ENCODE measurements at regions not wholly inside any gene's neighbourhood (a gene's known extent, or its start where the extent isn't known, plus 50 kb on each side); places are given as distances from the start of the nearest gene placed in this dataset.

DNA sequence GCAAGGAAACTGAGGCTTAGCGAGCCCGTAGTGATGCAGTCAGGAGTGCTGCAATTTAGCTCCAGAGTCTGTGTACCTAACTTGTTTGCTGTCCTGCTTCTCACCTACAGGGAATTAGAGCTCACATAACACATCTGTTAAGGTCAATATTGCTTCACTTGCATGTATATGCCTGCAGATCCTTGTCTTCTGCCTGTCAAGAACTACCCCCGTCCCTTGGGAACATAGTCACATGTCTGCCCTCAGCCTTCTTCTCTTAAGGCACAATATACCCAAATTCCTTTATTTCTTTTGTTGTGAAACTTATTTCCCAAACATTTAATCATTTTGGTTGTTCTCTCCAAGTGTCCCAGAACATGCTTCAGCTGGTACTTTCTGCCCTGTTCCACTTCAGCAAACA is 103.3 kb upstream of the LEF1 start:
- H3K27me3 ChIP-seq = no peaks in the 10 kb centered on the region
- no peak for FAIRE-seq

DNA sequence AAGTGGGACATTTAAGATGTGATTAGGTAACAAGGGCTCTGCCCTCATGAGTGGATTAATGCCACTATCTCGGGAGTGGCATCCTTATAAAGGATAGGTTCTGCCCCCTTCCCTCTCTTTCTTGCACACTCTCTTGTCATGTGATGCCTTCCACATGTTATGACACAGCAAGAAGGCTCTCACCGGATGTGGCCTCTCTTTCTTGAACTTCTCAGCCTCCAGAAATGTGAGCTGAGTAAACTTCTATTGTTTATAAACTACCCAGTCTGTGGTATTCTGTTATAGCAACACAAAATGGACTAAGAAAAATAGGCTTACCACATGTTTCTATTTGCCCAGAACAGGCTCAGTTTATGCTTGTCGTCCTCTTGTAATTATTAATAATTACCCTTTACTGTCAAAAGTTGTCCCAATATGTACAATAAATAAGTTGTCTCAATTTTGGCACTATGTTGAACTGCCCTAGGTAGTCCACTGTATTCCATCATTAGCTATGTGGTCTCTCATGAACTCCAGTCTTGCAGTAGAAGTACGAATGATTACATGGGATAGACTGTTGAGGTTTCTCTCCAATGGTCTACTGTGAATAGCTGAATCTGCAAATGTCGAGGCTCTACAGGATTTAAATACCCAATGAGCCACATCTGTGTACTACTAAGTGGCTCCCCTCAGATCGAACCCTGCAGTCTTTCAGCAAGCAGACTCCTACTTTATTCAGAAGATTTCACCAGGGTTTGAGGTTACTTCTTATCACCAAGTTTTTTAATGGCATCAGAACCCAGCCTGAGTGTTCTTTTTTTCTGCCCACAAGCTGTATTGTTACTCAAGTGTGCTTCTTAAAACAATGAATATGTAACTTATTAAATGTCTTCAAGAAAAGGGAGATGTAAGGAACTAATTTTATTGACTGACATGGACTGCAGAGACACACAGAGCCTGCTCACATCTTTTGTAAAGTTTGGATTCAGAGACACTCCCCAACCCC is 102.0 kb upstream of the LEF1 start:
- Histone ChIP-seq H3K36me3 (no peaks in the 10 kb centered on the region), H3K4me1 (no peaks in the 10 kb centered on the region), H3K9me3 (no peaks in the 10 kb centered on the region), H3K4me3 (no peak overlapping the region), H3K27me3 (no peaks in the 10 kb centered on the region), H3K27ac (no peak overlapping the region)
- intact Hi-C loops (cut with DNase I) = no loop called here
- TF ChIP-seq, protein P1, sequence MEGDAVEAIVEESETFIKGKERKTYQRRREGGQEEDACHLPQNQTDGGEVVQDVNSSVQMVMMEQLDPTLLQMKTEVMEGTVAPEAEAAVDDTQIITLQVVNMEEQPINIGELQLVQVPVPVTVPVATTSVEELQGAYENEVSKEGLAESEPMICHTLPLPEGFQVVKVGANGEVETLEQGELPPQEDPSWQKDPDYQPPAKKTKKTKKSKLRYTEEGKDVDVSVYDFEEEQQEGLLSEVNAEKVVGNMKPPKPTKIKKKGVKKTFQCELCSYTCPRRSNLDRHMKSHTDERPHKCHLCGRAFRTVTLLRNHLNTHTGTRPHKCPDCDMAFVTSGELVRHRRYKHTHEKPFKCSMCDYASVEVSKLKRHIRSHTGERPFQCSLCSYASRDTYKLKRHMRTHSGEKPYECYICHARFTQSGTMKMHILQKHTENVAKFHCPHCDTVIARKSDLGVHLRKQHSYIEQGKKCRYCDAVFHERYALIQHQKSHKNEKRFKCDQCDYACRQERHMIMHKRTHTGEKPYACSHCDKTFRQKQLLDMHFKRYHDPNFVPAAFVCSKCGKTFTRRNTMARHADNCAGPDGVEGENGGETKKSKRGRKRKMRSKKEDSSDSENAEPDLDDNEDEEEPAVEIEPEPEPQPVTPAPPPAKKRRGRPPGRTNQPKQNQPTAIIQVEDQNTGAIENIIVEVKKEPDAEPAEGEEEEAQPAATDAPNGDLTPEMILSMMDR (IDR thresholded peaks at IDR 0.05) = no peak
- DNase-seq (no peak), FAIRE-seq (no peak), ATAC-seq (no peak)
- WGBS, 2 donors = 67 to 75% methylated on average over 6 of the region's 6 CpGs

More for the DNA sequence above, 103.3 kb upstream of the LEF1 start:
- Histone ChIP-seq H3K4me1 (no peaks in the 10 kb centered on the region), H3K4me3 (no peak overlapping the region), H3K9me3 (no peaks in the 10 kb centered on the region), H3K36me3 (no peaks in the 10 kb centered on the region), H3K27ac (no peak overlapping the region)
- peak in 1 of 4 donors; percentile 40 for ATAC-seq
- intact Hi-C loops (cut with DNase I) = no loop called here
- no peak for DNase-seq
- WGBS, 2 donors = 43 to 47% methylated on average over 3 of the region's 3 CpGs
- TF ChIP-seq, protein P1 (IDR thresholded peaks at IDR 0.05) = no peak

DNA sequence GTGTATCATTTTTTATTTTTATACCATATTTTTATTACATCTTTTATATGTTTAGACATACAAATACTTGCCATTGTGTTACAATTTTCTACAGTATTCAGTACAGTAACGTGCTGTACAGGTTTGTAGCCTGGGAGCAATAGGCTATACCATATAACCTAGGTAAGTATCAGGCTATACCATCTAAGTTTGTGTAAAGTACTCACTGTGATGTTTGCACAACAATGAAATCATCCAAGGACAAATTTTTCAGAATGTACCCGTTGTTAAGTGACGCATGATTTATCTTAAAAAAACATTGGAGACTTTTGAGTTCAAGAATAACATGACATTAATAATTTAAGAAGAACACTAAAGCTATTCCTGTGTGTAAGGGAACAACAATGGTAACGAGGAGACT is 96.0 kb upstream of the LEF1 start:
- Histone ChIP-seq H3K27ac (no peak overlapping the region), H3K4me3 (no peak overlapping the region), H3K36me3 (no peaks in the 10 kb centered on the region), H3K4me1 (peaks cover 0 to 8% (median 0%) of the 10 kb centered on the region in 3 donors), H3K9me3 (no peaks in the 10 kb centered on the region), H3K27me3 (no peaks in the 10 kb centered on the region)
- DNase-seq (no peak), FAIRE-seq (no peak), ATAC-seq (peak; percentile 54 to 94 (median 80))
- 29 to 30% methylated on average over 4 of the region's 4 CpGs for WGBS, 2 donors
- intact Hi-C loops (cut with DNase I) = no loop called here
- TF ChIP-seq, protein P1 (IDR thresholded peaks at IDR 0.05) = no peak

DNA sequence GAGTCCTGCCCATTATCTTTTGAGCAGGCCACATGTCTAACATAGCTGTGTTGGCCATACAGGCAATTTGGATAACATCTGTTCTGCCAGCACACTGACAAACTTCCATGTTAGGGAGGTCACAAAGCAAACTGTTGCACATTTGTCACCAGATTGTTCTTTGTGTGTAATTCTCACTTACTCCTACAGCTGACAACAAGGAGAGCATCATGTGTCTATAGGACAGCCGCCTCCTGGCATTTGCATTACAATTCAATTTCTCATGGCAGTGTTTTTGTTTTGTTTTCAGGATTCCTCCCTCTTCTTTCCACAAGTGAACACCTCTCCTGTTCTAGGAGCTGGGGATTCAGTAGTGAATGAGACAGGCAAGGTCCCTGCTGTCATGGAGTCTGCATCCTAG is 94.3 kb upstream of the LEF1 start:
- TF ChIP-seq, protein P1 (IDR thresholded peaks at IDR 0.05) = no peak
- H3K27me3 ChIP-seq = no peaks in the 10 kb centered on the region
- DNase-seq (no peak), ATAC-seq (no peak), FAIRE-seq (no peak)
- H3K9me3 ChIP-seq = no peaks in the 10 kb centered on the region
- H3K36me3 ChIP-seq = no peaks in the 10 kb centered on the region
- 96 to 97% methylated on average over 1 of the region's 1 CpG for WGBS, 2 donors
- H3K4me3 ChIP-seq = no peak overlapping the region
- no peak overlapping the region for H3K27ac ChIP-seq
- intact Hi-C loops (cut with DNase I) = no loop called here
- H3K4me1 ChIP-seq = peaks cover 0 to 8% (median 0%) of the 10 kb centered on the region in 3 donors

DNA sequence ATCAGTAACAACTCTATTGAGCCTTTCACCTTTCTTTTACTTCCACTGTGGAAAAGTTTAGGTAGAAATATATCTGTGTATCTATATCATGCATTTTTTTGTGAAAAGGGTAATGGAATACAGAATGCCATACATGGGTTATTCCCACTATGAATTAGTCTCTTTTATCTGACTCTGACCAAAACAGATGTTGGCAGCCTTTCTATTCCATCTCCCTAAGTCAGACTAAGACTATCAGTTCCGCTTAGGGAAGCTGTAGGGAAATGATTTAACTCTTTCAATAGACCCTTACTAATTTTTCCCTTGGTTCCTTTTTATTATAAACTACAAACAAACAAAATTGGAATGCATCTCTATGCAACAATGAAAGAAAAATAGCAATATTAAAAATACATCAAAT is 92.3 kb upstream of the LEF1 start:
- Histone ChIP-seq H3K27me3 (no peaks in the 10 kb centered on the region), H3K9me3 (no peaks in the 10 kb centered on the region), H3K4me1 (peaks cover 0 to 8% (median 0%) of the 10 kb centered on the region in 3 donors), H3K27ac (no peak overlapping the region), H3K4me3 (no peak overlapping the region), H3K36me3 (no peaks in the 10 kb centered on the region)
- DNase-seq = no peak
- FAIRE-seq = no peak
- intact Hi-C loops (cut with DNase I) = no loop called here
- WGBS, 2 donors = 37 to 53% methylated on average over 1 of the region's 1 CpG
- TF ChIP-seq, protein P1 (IDR thresholded peaks at IDR 0.05) = no peak
- ATAC-seq = no peak
